Esophagus (tissue), 2 donors: ENCODE measurements at regions not wholly inside any gene's neighbourhood (a gene's known extent, or its start where the extent isn't known, plus 50 kb on each side); places are given as distances from the start of the nearest gene placed in this dataset.

Source experiments
- H3K27ac ChIP-seq, 2 donors: one replicate each; pipeline ENCODE4 v1.5.1; 2013; ENCODE audit warnings: low read depth in 2 of 2, mild to moderate bottlenecking in 2 of 2, inconsistent platforms in 1 of 2, low read length in 1 of 2, moderate library complexity in 1 of 2
- H3K27me3 ChIP-seq, 2 donors: one replicate each; pipeline ENCODE4 v1.6.1; 2013; ENCODE audit warnings: low read length in 2 of 2, control low read depth in 1 of 2, mild to moderate bottlenecking in 1 of 2; ENCODE audit not compliant: insufficient read depth in 2 of 2, control insufficient read depth in 1 of 2
- H3K36me3 ChIP-seq, 2 donors: one replicate each; pipeline ENCODE4 v1.6.1; 2013; ENCODE audit warnings: low read length in 1 of 2; ENCODE audit not compliant: control insufficient read depth in 2 of 2, insufficient read depth in 2 of 2
- H3K4me1 ChIP-seq, 2 donors: one replicate each; pipeline ENCODE4 v1.6.1; 2013; ENCODE audit warnings: low read length in 1 of 2; ENCODE audit not compliant: control insufficient read depth in 2 of 2, insufficient read depth in 2 of 2
- H3K4me3 ChIP-seq, 2 donors: one replicate each; pipeline ENCODE4 v1.5.1; 2013; ENCODE audit warnings: low read length in 2 of 2, mild to moderate bottlenecking in 2 of 2, low read depth in 1 of 2, moderate library complexity in 1 of 2
- H3K9me3 ChIP-seq, 2 donors: one replicate each; pipeline ENCODE4 v1.6.1; 2013; ENCODE audit warnings: mild to moderate bottlenecking in 2 of 2, low read depth in 1 of 2, low read length in 1 of 2, moderate library complexity in 1 of 2; ENCODE audit not compliant: control insufficient read depth in 2 of 2, insufficient read depth in 1 of 2
- WGBS, 2 donors: extraction: QIAGEN DNeasy Blood & Tissue Kit; methylation state at CpG; one replicate each; pipeline ENCODE4 v1.1.7; 2013; 5-methylcytosine and 5-hydroxymethylcytosine counted together
- donor health status: healthy with polysubstance abuse.
- donor health status: Bipolar disorder and iron deficiency.

GRCh38 chr7:1309290-1309689, 76.6 kb downstream of the UNCX start:
- H3K27me3 ChIP-seq: no peaks in the 10 kb centered on the region
- no peaks in the 10 kb centered on the region for H3K36me3 ChIP-seq
- no peak overlapping the region for H3K4me3 ChIP-seq
- 94 to 96% methylated on average over 4 of the region's 4 CpGs for WGBS, 2 donors
- peaks cover 0 to 4% of the 10 kb centered on the region in 2 donors for H3K9me3 ChIP-seq
- H3K27ac ChIP-seq: no peak overlapping the region
- H3K4me1 ChIP-seq: no peaks in the 10 kb centered on the region

GRCh38 chr7:1309996-1310395, 77.3 kb downstream of the UNCX start:
- Histone ChIP-seq H3K27me3 (no peaks in the 10 kb centered on the region), H3K9me3 (peaks cover 0 to 4% of the 10 kb centered on the region in 2 donors), H3K27ac (no peak overlapping the region), H3K4me3 (no peak overlapping the region), H3K36me3 (no peaks in the 10 kb centered on the region), H3K4me1 (no peaks in the 10 kb centered on the region)
- 72 to 79% methylated on average over 7 of the region's 7 CpGs for WGBS, 2 donors

- Histone ChIP-seq H3K27me3 (no peaks in the 10 kb centered on the region), H3K9me3 (peaks cover 0 to 4% of the 10 kb centered on the region in 2 donors), H3K36me3 (no peaks in the 10 kb centered on the region), H3K27ac (no peak overlapping the region), H3K4me3 (no peak overlapping the region), H3K4me1 (no peaks in the 10 kb centered on the region)
- WGBS, 2 donors: 75 to 82% methylated on average over 23 of the region's 23 CpGs
These were observed 78.3 kb downstream of the UNCX start for GRCh38 chr7:1310936-1311335.

GRCh38 chr7:1311406-1312135, 78.9 kb downstream of the UNCX start:
- WGBS, 2 donors: 87 to 88% methylated on average over 24 to 32 of the region's 32 CpGs
- H3K4me3 ChIP-seq: no peak overlapping the region
- no peak overlapping the region for H3K27ac ChIP-seq
- no peaks in the 10 kb centered on the region for H3K4me1 ChIP-seq
- H3K27me3 ChIP-seq: no peaks in the 10 kb centered on the region
- H3K9me3 ChIP-seq: peaks cover 0 to 4% of the 10 kb centered on the region in 2 donors
- no peaks in the 10 kb centered on the region for H3K36me3 ChIP-seq

- Histone ChIP-seq H3K36me3 (no peaks in the 10 kb centered on the region), H3K4me3 (no peak overlapping the region), H3K4me1 (no peaks in the 10 kb centered on the region), H3K27me3 (no peaks in the 10 kb centered on the region), H3K9me3 (peaks cover 0 to 4% of the 10 kb centered on the region in 2 donors), H3K27ac (no peak overlapping the region)
- 88 to 92% methylated on average over 29 to 30 of the region's 30 CpGs for WGBS, 2 donors
These were observed 79.7 kb downstream of the UNCX start for GRCh38 chr7:1312136-1313070.

GRCh38 chr7:1313613-1314012, 80.9 kb downstream of the UNCX start:
- Histone ChIP-seq H3K27ac (no peak overlapping the region), H3K9me3 (peaks cover 0 to 4% of the 10 kb centered on the region in 2 donors), H3K36me3 (no peaks in the 10 kb centered on the region), H3K4me3 (no peak overlapping the region), H3K27me3 (no peaks in the 10 kb centered on the region), H3K4me1 (no peaks in the 10 kb centered on the region)
- WGBS, 2 donors: 53 to 56% methylated on average over 15 of the region's 15 CpGs

GRCh38 chr7:1314021-1314907, 81.6 kb downstream of the UNCX start:
- WGBS, 2 donors: 71% methylated on average over 28 of the region's 28 CpGs
- Histone ChIP-seq H3K4me1 (no peaks in the 10 kb centered on the region), H3K9me3 (peaks cover 0 to 4% of the 10 kb centered on the region in 2 donors), H3K4me3 (no peak overlapping the region), H3K27ac (no peak overlapping the region), H3K27me3 (no peaks in the 10 kb centered on the region), H3K36me3 (no peaks in the 10 kb centered on the region)

- Histone ChIP-seq H3K36me3 (no peaks in the 10 kb centered on the region), H3K9me3 (peaks cover 0 to 4% of the 10 kb centered on the region in 2 donors), H3K4me3 (no peak overlapping the region), H3K27me3 (no peaks in the 10 kb centered on the region), H3K4me1 (no peaks in the 10 kb centered on the region), H3K27ac (no peak overlapping the region)
- WGBS, 2 donors: 75 to 78% methylated on average over 26 of the region's 26 CpGs
These were observed 82.3 kb downstream of the UNCX start for GRCh38 chr7:1314908-1315450.

GRCh38 chr7:1316086-1316485, 83.4 kb downstream of the UNCX start:
- H3K4me3 ChIP-seq: no peak overlapping the region
- H3K4me1 ChIP-seq: no peaks in the 10 kb centered on the region
- H3K27ac ChIP-seq: no peak overlapping the region
- H3K36me3 ChIP-seq: no peaks in the 10 kb centered on the region
- H3K9me3 ChIP-seq: peaks cover 4 to 5% of the 10 kb centered on the region in 2 donors
- 64 to 69% methylated on average over 10 of the region's 10 CpGs for WGBS, 2 donors
- peaks cover 0 to 2% of the 10 kb centered on the region in 2 donors for H3K27me3 ChIP-seq
